ENCODE measurements at regions not wholly inside any gene's neighbourhood (a gene's known extent, or its start where the extent isn't known, plus 50 kb on each side); places are given as distances from the start of the nearest gene placed in this dataset.

GRCh38 chr2:181776336-181776735 lies 96.0 kb upstream of the NEUROD1 start:
- no CpG with 5 or more reads among the region's 3 CpGs for WGBS (ENCODE audit: extremely low coverage, insufficient read length, low lambda C conversion rate)
- Histone ChIP-seq H3K14ac (ENCODE audit: insufficient read depth, low read length) (no peak overlapping the region), H3K9me3 (ENCODE audit: control insufficient read depth, low read depth, low read length) (no peaks in the 10 kb centered on the region), H3K23me2 (ENCODE audit: insufficient read length, low read depth, low read length, poor library complexity, severe bottlenecking) (no peaks in the 10 kb centered on the region), H4K20me1 (ENCODE audit: control insufficient read depth, insufficient read depth, insufficient read length) (no peaks in the 10 kb centered on the region), H3K27ac (ENCODE audit: insufficient read length, low read depth, low read length) (no peak overlapping the region), H2AK5ac (ENCODE audit: insufficient read length, low read length) (no peak overlapping the region), H3K56ac (ENCODE audit: insufficient read length, low read depth, low read length) (no peak overlapping the region), H4K91ac (ENCODE audit: insufficient read length, low read depth, low read length) (no peak overlapping the region), H2AFZ (ENCODE audit: low read length) (no peak overlapping the region), H3K4me1 (ENCODE audit: insufficient read depth, low read length) (no peaks in the 10 kb centered on the region), H3K27me3 (ENCODE audit: insufficient read depth, low read length) (no peaks in the 10 kb centered on the region), H3K4ac (ENCODE audit: low read depth, low read length) (no peak overlapping the region), H3K9ac (ENCODE audit: extremely low read depth, insufficient read length, low read length) (no peak overlapping the region), H2BK5ac (ENCODE audit: insufficient read length, low read length) (no peak overlapping the region), H2BK12ac (ENCODE audit: insufficient read length, low read depth, low read length) (no peak overlapping the region), H2BK120ac (ENCODE audit: low read depth, low read length, poor library complexity, severe bottlenecking) (no peak overlapping the region), H3K18ac (ENCODE audit: insufficient read length, low read depth, low read length) (no peak overlapping the region), H3T11ph (ENCODE audit: low read length) (no peak overlapping the region), H2BK20ac (ENCODE audit: low read depth, low read length, poor library complexity, severe bottlenecking) (no peak overlapping the region), H3K79me1 (ENCODE audit: insufficient read depth, low read depth, low read length, poor library complexity, severe bottlenecking) (no peaks in the 10 kb centered on the region), H3K4me2 (ENCODE audit: insufficient read depth, insufficient read length, low read length) (no peak overlapping the region), H4K8ac (replicated peaks; ENCODE audit: insufficient read length, low read depth, low read length) (no peak overlapping the region), H2BK15ac (ENCODE audit: low read depth, low read length) (no peak overlapping the region), H3K79me2 (ENCODE audit: insufficient read depth, low read length) (no peaks in the 10 kb centered on the region), H4K5ac (ENCODE audit: insufficient read length, low read depth, low read length) (no peak overlapping the region), H3K23ac (ENCODE audit: insufficient read length, low read depth, low read length) (no peak overlapping the region)
- peaks cover 6 to 13% of the 10 kb centered on the region in 2 experiments for H3K4me1 Mint-ChIP-seq
- no peak for DNase-seq
- no peaks in the 10 kb centered on the region for H3K36me3 Mint-ChIP-seq (ENCODE audit: insufficient read depth in 1 of 3, low read depth in 3 of 3)
- no peaks in the 10 kb centered on the region for H3K9me3 Mint-ChIP-seq
- no peak for TF ChIP-seq CTCF (conservative IDR thresholded peaks at IDR 0.05)
- H3K27ac Mint-ChIP-seq: no peak overlapping the region
- H3K4me3 Mint-ChIP-seq: no peak overlapping the region
- H3K27me3 Mint-ChIP-seq (ENCODE audit: low read depth): no peaks in the 10 kb centered on the region

Measured in H9 (cell line).